H1 (cell line): ENCODE measurements at regions not wholly inside any gene's neighbourhood (a gene's known extent, or its start where the extent isn't known, plus 50 kb on each side); places are given as distances from the start of the nearest gene placed in this dataset.

Source experiments
- CTCF ChIA-PET: fragments of 300-600 bp; sonication (Branson Sonifier 250); formaldehyde crosslinking; loops from one replicate; lab custom pipeline; 2021; ENCODE audit not compliant: partially characterized antibody; lab: Charles Lee
- POLR2A ChIA-PET: fragments of 300-600 bp; sonication (Branson Sonifier 250); formaldehyde crosslinking; loops from one replicate; lab custom pipeline; 2021; ENCODE audit warnings: inconsistent platforms; ENCODE audit not compliant: partially characterized antibody; lab: Charles Lee
- DNase-seq, 2 experiments: peaks; one replicate each; pipeline versions ENCODE4 v3.0.0 to v3.0.0-alpha.2; 2010 to 2022; ENCODE audit warnings: low spot score in 2 of 2, low read depth in 1 of 2, mixed read lengths in 1 of 2
- FAIRE-seq: peaks from 2 replicates; lab custom pipeline; 2011; peaks lifted over from hg19 to GRCh38; lab: Jason Lieb, UNC
- H2AFZ ChIP-seq: 2 replicates; pipeline ENCODE4 v1.8.1; 2012; ENCODE audit warnings: low read length, inconsistent platforms
- H2AK5ac ChIP-seq: 2 replicates; pipeline ENCODE4 v1.6.1; 2013; ENCODE audit warnings: low read depth, low read length
- H2BK120ac ChIP-seq: replicated peaks from 2 replicates; pipeline ENCODE3; 2013; ENCODE audit warnings: low read depth, low read length, inconsistent platforms
- H2BK12ac ChIP-seq: 2 replicates; pipeline ENCODE4 v1.6.1; 2013; ENCODE audit warnings: low read depth, low read length
- H2BK15ac ChIP-seq: 2 replicates; pipeline ENCODE4 v1.6.1; 2013; ENCODE audit warnings: low read length
- H2BK20ac ChIP-seq: 2 replicates; pipeline ENCODE4 v1.6.1; 2013; ENCODE audit warnings: low read length
- H2BK5ac ChIP-seq: 2 replicates; pipeline ENCODE4 v1.6.1; 2013; ENCODE audit warnings: low read depth, low read length
- H3K14ac ChIP-seq: 2 replicates; pipeline ENCODE4 v1.6.1; 2013; ENCODE audit warnings: inconsistent platforms; ENCODE audit not compliant: insufficient read length
- H3K18ac ChIP-seq: 2 replicates; pipeline ENCODE4 v1.6.1; 2013; ENCODE audit warnings: low read length; ENCODE audit errors: extremely low read depth
- H3K23ac ChIP-seq: 2 replicates; pipeline ENCODE4 v1.6.1; 2013; ENCODE audit warnings: inconsistent platforms; ENCODE audit not compliant: insufficient read length
- H3K23me2 ChIP-seq: 2 replicates; pipeline ENCODE4 v1.6.1; 2013; ENCODE audit warnings: low read depth, low read length
- H3K27ac ChIP-seq: 2 replicates; pipeline ENCODE4 v1.6.1; 2011; ENCODE audit warnings: low read depth, low read length, inconsistent platforms
- H3K27me3 ChIP-seq, 4 experiments: replicated peaks in 1 of 4; 1 replicate in 1 of 4; 2 replicates in 3 of 4; pipeline versions ENCODE4 v1.6.1 to v1.8.1; 2011 to 2013; ENCODE audit warnings: low read length in 3 of 4, mild to moderate bottlenecking in 3 of 4, inconsistent platforms in 2 of 4, mixed read lengths in 2 of 4, moderate library complexity in 1 of 4; ENCODE audit not compliant: control insufficient read depth in 3 of 4, insufficient read depth in 3 of 4; ENCODE audit errors: extremely low read depth in 1 of 4
- H3K36me3 ChIP-seq, 4 experiments: 2 replicates each; pipeline versions ENCODE4 v1.6.1 to v1.8.1; 2011 to 2013; ENCODE audit warnings: mild to moderate bottlenecking in 4 of 4, low read length in 3 of 4, moderate library complexity in 2 of 4, control low read depth in 1 of 4, inconsistent platforms in 1 of 4; ENCODE audit not compliant: insufficient read depth in 4 of 4, control insufficient read depth in 2 of 4
- H3K4ac ChIP-seq: replicated peaks from 2 replicates; pipeline ENCODE3; 2013; ENCODE audit warnings: low read length, low read depth, mixed read lengths, inconsistent platforms; ENCODE audit not compliant: insufficient read length
- H3K4me1 ChIP-seq, 4 experiments: replicated peaks in 1 of 4; 1 replicate in 1 of 4; 2 replicates in 3 of 4; pipeline versions ENCODE4 v1.6.1 to v1.8.1; 2011 to 2013; ENCODE audit warnings: low read length in 3 of 4, inconsistent platforms in 2 of 4, mixed read lengths in 1 of 4; ENCODE audit not compliant: insufficient read depth in 4 of 4, control insufficient read depth in 3 of 4
- H3K4me2 ChIP-seq, 2 experiments: 2 replicates each; pipeline versions ENCODE4 v1.6.1 to v1.8.1; 2011 to 2013; ENCODE audit warnings: low read depth in 2 of 2, low read length in 2 of 2, control low read depth in 1 of 2, inconsistent platforms in 1 of 2, mild to moderate bottlenecking in 1 of 2; ENCODE audit not compliant: insufficient read depth in 1 of 2
- H3K4me3 ChIP-seq, 4 experiments: fragments of 200-600, 300-600 bp in 1 of 4; sonication (generic), shearing (Covaris generic), sonication (Bioruptor Twin) in 1 of 4; 2 replicates each; pipeline versions ENCODE4 v1.5.1 to v1.8.1; 2011 to 2016; ENCODE audit warnings: low read length in 4 of 4, low read depth in 3 of 4, control low read depth in 2 of 4, inconsistent platforms in 2 of 4, mild to moderate bottlenecking in 2 of 4, mixed read lengths in 1 of 4, moderate library complexity in 1 of 4; ENCODE audit not compliant: insufficient read depth in 2 of 4; ENCODE audit errors: extremely low read depth in 1 of 4
- H3K56ac ChIP-seq: replicated peaks from 2 replicates; pipeline ENCODE3; 2013; ENCODE audit warnings: low read depth, mild to moderate bottlenecking, mixed read lengths, low read length, inconsistent platforms; ENCODE audit not compliant: insufficient read length
- H3K79me1 ChIP-seq: 2 replicates; pipeline ENCODE4 v1.6.1; 2013; ENCODE audit warnings: low read depth, low read length, control low read depth
- H3K79me2 ChIP-seq, 2 experiments: 2 replicates each; pipeline versions ENCODE4 v1.6.1 to v1.8.1; 2012 to 2013; ENCODE audit warnings: low read length in 2 of 2, mild to moderate bottlenecking in 2 of 2, inconsistent platforms in 1 of 2; ENCODE audit not compliant: insufficient read depth in 2 of 2, control insufficient read depth in 1 of 2
- H3K9ac ChIP-seq, 4 experiments: replicated peaks in 1 of 4; 1 replicate in 1 of 4; 2 replicates in 3 of 4; pipeline versions ENCODE4 v1.6.1 to v1.8.1; 2011 to 2013; ENCODE audit warnings: low read depth in 3 of 4, low read length in 3 of 4, control low read depth in 2 of 4, mild to moderate bottlenecking in 2 of 4, moderate library complexity in 2 of 4, inconsistent platforms in 1 of 4; ENCODE audit errors: extremely low read depth in 1 of 4
- H3K9me3 ChIP-seq, 2 experiments: 2 replicates each; pipeline versions ENCODE4 v1.6.1 to v1.8.1; 2012 to 2013; ENCODE audit warnings: mild to moderate bottlenecking in 2 of 2, moderate library complexity in 2 of 2, control low read depth in 1 of 2, inconsistent platforms in 1 of 2, low read depth in 1 of 2, low read length in 1 of 2, mixed read lengths in 1 of 2; ENCODE audit not compliant: insufficient read depth in 2 of 2
- H4K20me1 ChIP-seq, 2 experiments: replicated peaks in 1 of 2; 2 replicates each; pipeline versions ENCODE3 to v1.8.1; 2011 to 2013; ENCODE audit warnings: inconsistent platforms in 2 of 2, low read length in 2 of 2, mild to moderate bottlenecking in 1 of 2; ENCODE audit not compliant: insufficient read depth in 2 of 2, control insufficient read depth in 1 of 2
- H4K5ac ChIP-seq: 2 replicates; pipeline ENCODE4 v1.6.1; 2013; ENCODE audit warnings: low read length, low read depth, mixed read lengths, inconsistent platforms; ENCODE audit not compliant: insufficient read length
- H4K8ac ChIP-seq: 2 replicates; pipeline ENCODE4 v1.8.0; 2013; ENCODE audit warnings: mild to moderate bottlenecking, moderate library complexity, low read length, inconsistent platforms; ENCODE audit not compliant: insufficient read depth; ENCODE audit errors: extremely low read depth
- H4K91ac ChIP-seq: replicated peaks from 2 replicates; pipeline ENCODE3; 2013; ENCODE audit warnings: low read length, mixed read lengths, inconsistent platforms; ENCODE audit not compliant: insufficient read length
- ATF2 ChIP-seq: IDR thresholded peaks from 2 replicates; pipeline ENCODE4 v1.6.1; 2012; ENCODE audit warnings: low read length, inconsistent platforms
- BRCA1 ChIP-seq: IDR thresholded peaks from 2 replicates; pipeline ENCODE4 v1.6.1; 2012; ENCODE audit warnings: low read depth, low read length, improper control_type of control experiment
- CBX5 ChIP-seq: fragments of 300-800, 300-1000 bp; sonication (generic); IDR thresholded peaks from 2 replicates; pipeline ENCODE4 v1.7.1; 2016; ENCODE audit warnings: antibody characterized with exemption, low read length, low read depth
- CREB1 ChIP-seq: IDR thresholded peaks from 2 replicates; pipeline ENCODE4 v1.6.1; 2012; ENCODE audit warnings: inconsistent platforms
- CTBP2 ChIP-seq: IDR thresholded peaks from 2 replicates; pipeline ENCODE4 v1.7.0; 2011; ENCODE audit warnings: borderline replicate concordance, mild to moderate bottlenecking, moderate library complexity, mixed read lengths, low read length; ENCODE audit not compliant: insufficient read depth, insufficient read length
- EP300 ChIP-seq, 2 experiments: IDR thresholded peaks; 1 replicate in 1 of 2; 2 replicates in 1 of 2; pipeline ENCODE4 v1.6.1; 2011 to 2012; ENCODE audit warnings: low read depth in 2 of 2, low read length in 2 of 2, mild to moderate bottlenecking in 2 of 2, borderline replicate concordance in 1 of 2, inconsistent platforms in 1 of 2, moderate library complexity in 1 of 2
- MAX ChIP-seq: IDR thresholded peaks from 2 replicates; pipeline ENCODE4 v1.6.1; 2012; ENCODE audit warnings: inconsistent platforms
- POU5F1 ChIP-seq: IDR thresholded peaks from 2 replicates; pipeline ENCODE4 v1.6.1; 2011; ENCODE audit warnings: low read depth, mild to moderate bottlenecking, low read length, moderate library complexity
- RBBP5 ChIP-seq: IDR thresholded peaks from 2 replicates; pipeline ENCODE4 v1.7.1; 2012; ENCODE audit warnings: low read depth, mild to moderate bottlenecking, inconsistent platforms, low read length, moderate library complexity, borderline replicate concordance
- RXRA ChIP-seq: IDR thresholded peaks from 2 replicates; pipeline ENCODE4 v1.6.1; 2011; ENCODE audit warnings: low read depth, mild to moderate bottlenecking, low read length, moderate library complexity; ENCODE audit not compliant: insufficient read depth
- SP2 ChIP-seq: IDR thresholded peaks from 2 replicates; pipeline ENCODE4 v1.6.1; 2012; ENCODE audit warnings: mild to moderate bottlenecking, low read length, inconsistent platforms
- TAF1 ChIP-seq: IDR thresholded peaks from 2 replicates; pipeline ENCODE4 v1.6.1; 2011; ENCODE audit warnings: mild to moderate bottlenecking, low read depth, low read length
- WGBS, 2 experiments: shearing (Covaris generic) in 1 of 2; methylation state at CpG; one replicate each; pipeline versions ENCODE4 v1.1.6 to v1.1.7; 2013 to 2015; ENCODE audit warnings: low lambda C conversion rate in 2 of 2, mixed read lengths in 2 of 2, inconsistent platforms in 1 of 2, low coverage in 1 of 2, missing lambda C conversion rate in 1 of 2; ENCODE audit not compliant: insufficient replicate concordance in 2 of 2, insufficient coverage in 1 of 2, insufficient read length in 1 of 2; ENCODE audit errors: extremely low coverage in 1 of 2, missing lambda C conversion rate in 1 of 2; 5-methylcytosine and 5-hydroxymethylcytosine counted together

GRCh38 chr10:62655337-62655994, 149.1 kb upstream of the ADO start:
- no peaks in the 10 kb centered on the region for H3K27me3 ChIP-seq
- TF ChIP-seq POU5F1 (no peak), CREB1 (no peak), SP2 (no peak), BRCA1 (no peak), TAF1 (no peak), MAX (no peak), CBX5 (no peak), RXRA (no peak), CTBP2 (no peak), ATF2 (no peak), EP300 (IDR thresholded peaks at IDR 0.05; ENCODE audit: borderline replicate concordance in 1 of 2, low read depth in 2 of 2, low read length in 2 of 2) (no peak), RBBP5 (no peak)
- H4K20me1 ChIP-seq, result no peaks in the 10 kb centered on the region
- no peak overlapping the region for H4K8ac ChIP-seq
- CTCF ChIA-PET, result interaction anchor here (1.0 to 1.5 kb wide), 4 partner anchors 9 to 45 kb away, joined by 3 to 5 read pairs (median 4); no protein-coding TSS in a partner anchor
- no peak overlapping the region for H3K4me3 ChIP-seq
- H2BK20ac ChIP-seq, result no peak overlapping the region
- DNase-seq (no peak), FAIRE-seq (no peak)
- H3K23me2 ChIP-seq, result no peaks in the 10 kb centered on the region
- H4K91ac ChIP-seq, result no peak overlapping the region
- 86% methylated on average over 6 of the region's 6 CpGs; no CpG with 5 or more reads in 1 of the 2 experiments for WGBS, 2 experiments
- H3K56ac ChIP-seq, result no peak overlapping the region
- H3K9ac ChIP-seq, result no peak overlapping the region
- no peak overlapping the region for H2BK12ac ChIP-seq
- no peak overlapping the region for H2AK5ac ChIP-seq
- no peaks in the 10 kb centered on the region for H3K79me1 ChIP-seq
- POLR2A ChIA-PET, result no interaction called here
- H3K4me2 ChIP-seq, result no peak overlapping the region
- H3K9me3 ChIP-seq, result peaks cover 0 to 6% of the 10 kb centered on the region in 2 experiments; a peak in 1 of 4 replicates
- H3K23ac ChIP-seq, result no peak overlapping the region
- no peak overlapping the region for H2BK120ac ChIP-seq
- no peak overlapping the region for H2BK5ac ChIP-seq
- no peak overlapping the region for H2BK15ac ChIP-seq
- H3K14ac ChIP-seq, result no peak overlapping the region
- no peak overlapping the region for H2AFZ ChIP-seq
- no peaks in the 10 kb centered on the region for H3K4me1 ChIP-seq
- no peaks in the 10 kb centered on the region for H3K36me3 ChIP-seq
- H3K27ac ChIP-seq, result no peak overlapping the region
- no peak overlapping the region for H3K4ac ChIP-seq
- no peak overlapping the region for H3K18ac ChIP-seq
- no peak overlapping the region for H4K5ac ChIP-seq
- no peaks in the 10 kb centered on the region for H3K79me2 ChIP-seq
